KMS-11 (cell line): ENCODE measurements at regions not wholly inside any gene's neighbourhood (a gene's known extent, or its start where the extent isn't known, plus 50 kb on each side); places are given as distances from the start of the nearest gene placed in this dataset.

Source experiments
- H2AFZ ChIP-seq: fragments of 200-600 bp; sonication (generic); 2 replicates; pipeline ENCODE4 v1.6.1; 2016; ENCODE audit warnings: antibody characterized with exemption, mixed run types, low read depth
- H3K27ac ChIP-seq: fragments of 200-600 bp; sonication (generic); 2 replicates; pipeline ENCODE4 v1.6.1; 2016; ENCODE audit warnings: mild to moderate bottlenecking, mixed run types
- H3K27me3 ChIP-seq: fragments of 200-600 bp; sonication (generic); 2 replicates; pipeline ENCODE4 v1.6.1; 2017; ENCODE audit warnings: mild to moderate bottlenecking, low read depth, mixed run types, moderate library complexity; ENCODE audit not compliant: insufficient read depth
- H3K36me3 ChIP-seq: fragments of 200-600 bp; sonication (generic); 2 replicates; pipeline ENCODE4 v1.6.1; 2017; ENCODE audit warnings: mild to moderate bottlenecking, mixed run types; ENCODE audit not compliant: insufficient read depth
- H3K4me1 ChIP-seq: fragments of 200-600 bp; sonication (generic); 2 replicates; pipeline ENCODE4 v1.6.1; 2016; ENCODE audit warnings: mild to moderate bottlenecking, low read depth, mixed run types; ENCODE audit not compliant: poor library complexity, severe bottlenecking
- H3K4me2 ChIP-seq: fragments of 200-600 bp; sonication (generic); 2 replicates; pipeline ENCODE4 v1.7.0; 2016; ENCODE audit warnings: mild to moderate bottlenecking, mixed run types
- H3K4me3 ChIP-seq: fragments of 200-600 bp; sonication (generic); IDR thresholded peaks from 2 replicates; pipeline ENCODE4 v1.6.1; 2017; ENCODE audit warnings: low read depth, low read length, mixed read lengths; ENCODE audit not compliant: insufficient read depth
- H3K79me2 ChIP-seq: fragments of 200-600 bp; sonication (generic); 2 replicates; pipeline ENCODE4 v1.6.1; 2016; ENCODE audit warnings: low read depth, mixed run types; ENCODE audit not compliant: insufficient read depth
- H3K9ac ChIP-seq: fragments of 200-600 bp; sonication (generic); 2 replicates; pipeline ENCODE4 v1.6.1; 2016; ENCODE audit warnings: mild to moderate bottlenecking, mixed run types
- H4K20me1 ChIP-seq: fragments of 200-600 bp; sonication (generic); 2 replicates; pipeline ENCODE4 v1.6.1; 2016; ENCODE audit warnings: mild to moderate bottlenecking, mixed run types; ENCODE audit not compliant: insufficient read depth
- CTCF ChIP-seq: fragments of 200-600 bp; sonication (generic); conservative IDR thresholded peaks from 2 replicates; pipeline ENCODE4 v1.6.1; 2017; ENCODE audit warnings: low read depth, mild to moderate bottlenecking, antibody characterized with exemption, low read length, moderate library complexity, mixed read lengths

DNA sequence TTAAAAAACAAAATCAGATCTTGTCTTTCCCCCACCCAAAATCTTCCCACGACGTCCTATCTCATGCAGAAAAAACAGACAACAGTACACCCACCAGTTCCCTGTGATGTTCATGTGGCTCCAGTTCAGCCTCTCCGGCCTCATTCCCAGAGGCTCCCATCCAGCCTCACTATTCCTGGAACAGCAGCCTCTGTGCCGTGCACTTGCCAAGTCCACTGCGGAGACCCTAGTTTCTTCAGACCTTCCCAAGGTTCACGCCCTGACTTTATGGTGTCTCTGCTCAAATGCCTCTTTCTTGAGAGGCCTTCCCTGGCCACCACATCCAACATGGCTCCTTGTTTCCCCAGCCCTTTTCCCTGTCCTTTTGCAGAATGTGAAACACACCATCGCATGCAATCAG is 106.3 kb upstream of the BACE2 start:
- Histone ChIP-seq H4K20me1 (no peaks in the 10 kb centered on the region), H3K4me3 (no peak overlapping the region), H3K9ac (no peak overlapping the region), H3K36me3 (no peaks in the 10 kb centered on the region), H3K27ac (no peak overlapping the region), H3K27me3 (no peaks in the 10 kb centered on the region), H3K4me2 (no peak overlapping the region), H3K79me2 (no peaks in the 10 kb centered on the region), H3K4me1 (no peaks in the 10 kb centered on the region), H2AFZ (no peak overlapping the region)
- TF ChIP-seq CTCF, result no peak

GRCh38 chr21:41064334-41064791 is 103.6 kb upstream of the BACE2 start:
- H3K4me2 ChIP-seq, result no peak overlapping the region

DNA sequence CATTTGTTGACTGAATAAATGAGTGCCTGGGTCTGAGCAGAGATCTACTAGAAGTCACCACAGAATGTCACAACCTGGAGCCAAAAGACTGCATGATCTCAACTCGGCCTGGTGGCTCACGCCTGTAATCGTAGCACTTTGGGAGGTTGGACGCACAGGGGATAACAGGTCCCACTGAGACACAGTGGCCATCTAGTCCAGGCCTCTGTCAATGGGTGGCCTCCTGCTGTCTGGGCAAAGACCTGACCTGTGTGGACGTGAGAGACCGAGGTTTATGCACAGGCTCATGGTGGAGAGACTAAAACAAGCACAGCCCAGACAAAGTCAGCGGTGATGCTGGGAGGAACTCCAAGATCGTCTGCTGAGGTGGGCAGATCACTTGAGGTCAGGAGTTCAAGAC is 103.0 kb upstream of the BACE2 start:
- Histone ChIP-seq H4K20me1 (no peaks in the 10 kb centered on the region), H3K4me1 (no peaks in the 10 kb centered on the region), H3K4me2 (no peak overlapping the region), H2AFZ (no peak overlapping the region), H3K9ac (no peak overlapping the region), H3K79me2 (no peaks in the 10 kb centered on the region), H3K4me3 (no peak overlapping the region), H3K36me3 (no peaks in the 10 kb centered on the region), H3K27ac (no peak overlapping the region), H3K27me3 (no peaks in the 10 kb centered on the region)
- TF ChIP-seq CTCF, result no peak

More at GRCh38 chr21:41064334-41064791, 103.6 kb upstream of the BACE2 start:
- H3K4me1 ChIP-seq, result no peaks in the 10 kb centered on the region
- H2AFZ ChIP-seq, result no peak overlapping the region
- H3K79me2 ChIP-seq, result no peaks in the 10 kb centered on the region
- H3K9ac ChIP-seq, result no peak overlapping the region
- H3K27ac ChIP-seq, result no peak overlapping the region
- no peaks in the 10 kb centered on the region for H3K27me3 ChIP-seq
- H3K36me3 ChIP-seq, result no peaks in the 10 kb centered on the region
- no peaks in the 10 kb centered on the region for H4K20me1 ChIP-seq
- TF ChIP-seq CTCF, result no peak
- no peak overlapping the region for H3K4me3 ChIP-seq

DNA sequence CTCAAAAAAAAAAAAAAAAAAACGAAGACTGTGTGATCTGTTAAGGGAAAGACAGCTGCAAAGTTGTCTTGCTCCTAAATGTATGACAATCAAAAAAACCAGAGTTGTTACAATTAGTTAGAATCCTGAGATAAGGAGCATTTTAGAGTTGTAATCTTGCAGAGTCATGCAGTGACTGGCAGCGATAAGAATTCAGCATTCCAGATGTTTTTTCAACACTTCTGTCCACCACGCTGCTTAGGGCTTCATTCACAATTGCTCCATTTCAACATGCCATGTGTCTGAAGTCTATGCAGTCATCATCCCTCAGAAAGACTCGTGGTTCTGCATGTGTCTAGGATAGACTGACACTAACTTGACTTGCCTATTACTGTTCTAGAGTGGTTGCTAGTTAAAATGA is 102.4 kb upstream of the BACE2 start:
- Histone ChIP-seq H3K4me3 (no peak overlapping the region), H3K27me3 (no peaks in the 10 kb centered on the region), H3K4me2 (no peak overlapping the region), H3K36me3 (no peaks in the 10 kb centered on the region), H3K4me1 (no peaks in the 10 kb centered on the region), H4K20me1 (no peaks in the 10 kb centered on the region), H2AFZ (no peak overlapping the region), H3K79me2 (no peaks in the 10 kb centered on the region), H3K9ac (no peak overlapping the region), H3K27ac (no peak overlapping the region)
- TF ChIP-seq CTCF, result no peak
